Panc1 (cell line): ENCODE measurements at regions not wholly inside any gene's neighbourhood (a gene's known extent, or its start where the extent isn't known, plus 50 kb on each side); places are given as distances from the start of the nearest gene placed in this dataset.

ENCODE experiments used
- ATAC-seq: fragments of 200-7000 bp; cut with Tn5 transposase; 2 replicates; pipeline ENCODE4 v1.9.1; 2020; ENCODE audit warnings: mild to moderate bottlenecking, moderate library complexity
- BruUV-seq: library from RNA; stranded (reverse); fragments of 400-500 nt; replicated peaks from 2 replicates; lab custom pipeline; 2021; lab: Mats Ljungman, UMichigan
- CTCF ChIA-PET: fragments of 300-600 bp; sonication (Branson Sonifier 250); formaldehyde crosslinking; loops from one replicate; lab custom pipeline; 2022; ENCODE audit warnings: antibody characterized with exemption; lab: Charles Lee
- POLR2A ChIA-PET: fragments of 300-600 bp; sonication (Branson Sonifier 250); formaldehyde crosslinking; loops from one replicate; lab custom pipeline; 2022; ENCODE audit warnings: antibody characterized with exemption; lab: Charles Lee
- DNase-seq: peaks from one replicate; pipeline ENCODE4 v3.0.0-alpha.2; 2010; ENCODE audit warnings: low read depth, low spot score
- H3K27ac ChIP-seq: 2 replicates; pipeline ENCODE4 v1.5.1; 2011; ENCODE audit warnings: mild to moderate bottlenecking, low read length, inconsistent platforms
- H3K27me3 ChIP-seq: fragments of 200-500 bp; sonication (Bioruptor generic); 2 replicates; pipeline ENCODE4 v1.6.0; 2014; ENCODE audit warnings: low read length, inconsistent platforms; ENCODE audit not compliant: control insufficient read depth, insufficient read depth
- H3K36me3 ChIP-seq: fragments of 200-500 bp; sonication (Bioruptor generic); 2 replicates; pipeline ENCODE4 v1.5.1; 2014; ENCODE audit warnings: inconsistent platforms, mild to moderate bottlenecking, low read length, moderate library complexity; ENCODE audit not compliant: control insufficient read depth, insufficient read depth
- H3K4me1 ChIP-seq: 2 replicates; pipeline ENCODE4 v1.5.1; 2011; ENCODE audit warnings: inconsistent platforms, mild to moderate bottlenecking, low read length, moderate library complexity; ENCODE audit not compliant: control insufficient read depth, insufficient read depth
- H3K4me3 ChIP-seq, 2 experiments: 2 replicates each; pipeline ENCODE4 v1.5.1; 2011 to 2012; ENCODE audit warnings: low read depth in 2 of 2, low read length in 2 of 2, mild to moderate bottlenecking in 2 of 2, inconsistent platforms in 1 of 2, moderate library complexity in 1 of 2
- H3K9me3 ChIP-seq: fragments of 200-500 bp; sonication (Bioruptor generic); 2 replicates; pipeline ENCODE4 v1.5.1; 2014; ENCODE audit warnings: low read depth, mild to moderate bottlenecking, inconsistent platforms, low read length, moderate library complexity; ENCODE audit not compliant: control insufficient read depth, insufficient read depth
- CTCF ChIP-seq: fragments of 450-650 bp; IDR thresholded peaks from 2 replicates; pipeline ENCODE4 v1.5.1; 2017; ENCODE audit warnings: mild to moderate bottlenecking
- POLR2AphosphoS5 ChIP-seq: IDR thresholded peaks from 2 replicates; pipeline ENCODE4 v1.6.1; 2012; ENCODE audit warnings: mild to moderate bottlenecking, low read depth, low read length, moderate library complexity
- REST ChIP-seq, 2 experiments: IDR thresholded peaks; 2 replicates each; pipeline ENCODE4 v1.6.1; 2011 to 2012; ENCODE audit warnings: low read depth in 2 of 2, control low read depth in 1 of 2, low read length in 1 of 2, mild to moderate bottlenecking in 1 of 2, moderate library complexity in 1 of 2; ENCODE audit not compliant: insufficient read depth in 1 of 2
- SIN3A ChIP-seq: IDR thresholded peaks from 2 replicates; pipeline ENCODE4 v1.6.1; 2012; ENCODE audit warnings: low read depth, mild to moderate bottlenecking, low read length, moderate library complexity, borderline replicate concordance; ENCODE audit not compliant: insufficient read depth
- TCF7L2 ChIP-seq: IDR thresholded peaks from 2 replicates; pipeline ENCODE4 v1.6.1; 2011; ENCODE audit warnings: mild to moderate bottlenecking, low read depth, low read length, inconsistent platforms
- in situ Hi-C: cut with HindIII; loops from 2 replicates; pipeline ENCODE4 v1.10.0; 2016; ENCODE audit warnings: low sequenced_read_pairs, low pct_unique_long_range_greater_than_20kb
- intact Hi-C: fragments of 100-400 bp; cut with micrococcal nuclease; formaldehyde crosslinking; loops from one replicate; pipeline ENCODE4 v1.10.0; 2022; ENCODE audit not compliant: unreplicated experiment

- BruUV-seq: no TSS peak
- in situ Hi-C loops: no loop called here
- ATAC-seq (no peak), DNase-seq (no peak)
- Histone ChIP-seq H3K27me3 (no peaks in the 10 kb centered on the region), H3K27ac (no peak overlapping the region), H3K36me3 (no peaks in the 10 kb centered on the region), H3K9me3 (no peaks in the 10 kb centered on the region), H3K4me1 (no peaks in the 10 kb centered on the region), H3K4me3 (no peak overlapping the region)
- ChIA-PET CTCF (no interaction called here), POLR2A (no interaction called here)
- intact Hi-C loops: no loop called here
- TF ChIP-seq TCF7L2: no peak
- no peak for TF ChIP-seq POLR2AphosphoS5
- no peak for TF ChIP-seq CTCF
- no peak for TF ChIP-seq REST (IDR thresholded peaks at IDR 0.05; ENCODE audit: insufficient read depth in 1 of 2, low read depth in 2 of 2, low read length in 1 of 2)
- TF ChIP-seq SIN3A: no peak
Measured at GRCh38 chr2:138086576-138086975, 122.3 kb downstream of the HNMT start.

- Histone ChIP-seq H3K4me3 (no peak overlapping the region), H3K27ac (no peak overlapping the region), H3K36me3 (no peaks in the 10 kb centered on the region), H3K4me1 (no peaks in the 10 kb centered on the region), H3K9me3 (no peaks in the 10 kb centered on the region), H3K27me3 (no peaks in the 10 kb centered on the region)
- TF ChIP-seq CTCF: no peak
- no peak for TF ChIP-seq SIN3A
- TF ChIP-seq REST (IDR thresholded peaks at IDR 0.05; ENCODE audit: insufficient read depth in 1 of 2, low read depth in 2 of 2, low read length in 1 of 2): no peak
- TF ChIP-seq TCF7L2: no peak
- TF ChIP-seq POLR2AphosphoS5: no peak
- in situ Hi-C loops: no loop called here
- ChIA-PET POLR2A (no interaction called here), CTCF (no interaction called here)
- BruUV-seq: no TSS peak
- intact Hi-C loops: no loop called here
- DNase-seq (no peak), ATAC-seq (no peak)
Measured at GRCh38 chr2:138087751-138088593, 123.7 kb downstream of the HNMT start.
